ENCODE measurements at regions not wholly inside any gene's neighbourhood (a gene's known extent, or its start where the extent isn't known, plus 50 kb on each side); places are given as distances from the start of the nearest gene placed in this dataset.

- TF ChIP-seq EZH2 (IDR thresholded peaks at IDR 0.05; ENCODE audit: borderline replicate concordance, insufficient read depth, low read depth, low read length, poor library complexity, severe bottlenecking) (no peak), CTCF (IDR thresholded peaks at IDR 0.05) (no peak)
These were observed 165.3 kb upstream of the PRDX4 start for GRCh38 chrX:23501974-23502373.
